BJ (cell line): ENCODE measurements at regions not wholly inside any gene's neighbourhood (a gene's known extent, or its start where the extent isn't known, plus 50 kb on each side); places are given as distances from the start of the nearest gene placed in this dataset.

Experiments used
- CTCF ChIA-PET: fragments of 350-600 bp; formaldehyde crosslinking; extraction: SDS; loops from one replicate; lab custom pipeline; 2021; ENCODE audit warnings: antibody characterized with exemption, inconsistent platforms; lab: Yijun Ruan, JAX
- POLR2A ChIA-PET: fragments of 300-600 bp; sonication (Branson Sonifier 250); formaldehyde crosslinking; extraction: SDS; loops from one replicate; lab custom pipeline; 2021; ENCODE audit warnings: antibody characterized with exemption; lab: Charles Lee
- DNase-seq: peaks from one replicate; pipeline ENCODE4 v3.0.0-alpha.2; 2011; ENCODE audit warnings: low read depth
- H3K27me3 ChIP-seq: 2 replicates; pipeline ENCODE4 v1.6.0; 2011; ENCODE audit warnings: low read length; ENCODE audit not compliant: control insufficient read depth, insufficient read depth
- H3K36me3 ChIP-seq: 2 replicates; pipeline ENCODE4 v1.5.1; 2011; ENCODE audit warnings: low read length; ENCODE audit not compliant: control insufficient read depth, insufficient read depth
- H3K4me3 ChIP-seq: 2 replicates; pipeline ENCODE4 v1.5.1; 2011; ENCODE audit warnings: low read depth, mild to moderate bottlenecking, control low read depth, low read length
- CTCF ChIP-seq: IDR thresholded peaks from 2 replicates; pipeline ENCODE4 v1.5.1; 2011; ENCODE audit warnings: low read depth, mild to moderate bottlenecking, control low read depth, inconsistent platforms, low read length, moderate library complexity; ENCODE audit not compliant: insufficient read depth

DNA sequence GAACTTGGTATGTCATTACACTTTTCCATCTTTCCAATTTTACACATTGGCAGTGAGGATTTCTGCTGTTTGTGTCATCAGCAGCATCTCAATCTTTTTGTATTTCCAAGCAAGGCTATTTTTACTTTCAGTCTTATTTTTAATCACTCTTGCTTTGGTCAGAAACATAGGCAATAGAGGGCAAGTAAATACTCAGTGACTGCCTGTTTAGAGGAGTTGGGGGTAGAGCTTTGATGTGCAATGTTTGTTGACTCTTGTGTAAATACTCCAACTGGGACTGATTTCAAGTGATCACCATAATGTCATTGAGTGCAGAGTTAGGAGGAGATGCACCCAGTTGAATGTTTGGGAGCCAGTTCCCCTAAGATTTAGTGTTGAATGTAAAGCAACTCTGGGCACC, 1281.7 kb downstream of the NLGN4Y start:
- no peak for TF ChIP-seq CTCF
- Histone ChIP-seq H3K4me3 (no peak overlapping the region), H3K27me3 (no peaks in the 10 kb centered on the region), H3K36me3 (no peaks in the 10 kb centered on the region)
- no peak for DNase-seq
- ChIA-PET CTCF (no interaction called here), POLR2A (no interaction called here)

DNA sequence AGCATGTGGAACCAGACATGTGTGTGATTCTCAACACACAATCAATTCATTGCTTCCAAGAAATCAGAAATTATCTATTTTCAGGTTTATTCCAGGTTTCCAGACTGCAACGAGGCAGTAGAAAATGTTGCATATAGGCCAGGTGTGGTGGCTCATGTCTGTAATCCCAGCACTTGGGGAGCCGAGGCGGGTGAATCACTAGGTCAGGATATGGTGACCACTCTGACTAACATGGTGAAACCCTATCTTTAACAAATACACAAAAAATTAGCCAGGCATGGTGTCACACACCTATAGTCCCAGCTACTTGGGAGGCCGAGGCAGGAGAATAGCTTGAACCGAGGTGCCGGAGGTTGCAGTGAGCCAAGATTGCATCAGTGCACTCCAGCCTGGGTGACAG, 1289.9 kb downstream of the NLGN4Y start:
- CTCF ChIA-PET = no interaction called here
- Histone ChIP-seq H3K36me3 (no peaks in the 10 kb centered on the region), H3K27me3 (no peaks in the 10 kb centered on the region), H3K4me3 (no peak overlapping the region)
- POLR2A ChIA-PET = no interaction called here
- no peak for DNase-seq
- no peak for TF ChIP-seq CTCF
